OCI-LY3 (cell line): ENCODE measurements at regions not wholly inside any gene's neighbourhood (a gene's known extent, or its start where the extent isn't known, plus 50 kb on each side); places are given as distances from the start of the nearest gene placed in this dataset.

Source experiments
- CTCF ChIP-seq: fragments of 200-600, 300-600 bp; sonication (generic); IDR thresholded peaks from 2 replicates; pipeline ENCODE4 v1.5.1; 2014; ENCODE audit warnings: antibody characterized with exemption, low read length, low read depth
- EZH2phosphoT487 ChIP-seq: fragments of 200-600 bp; shearing (Covaris generic); IDR thresholded peaks from 2 replicates; pipeline ENCODE4 v1.6.1; 2018; ENCODE audit warnings: antibody characterized with exemption, mixed run types, low read depth

GRCh38 chr9:79779901-79780300 is 208.1 kb downstream of the TLE4 start:
- TF ChIP-seq CTCF (no peak), EZH2phosphoT487 (no peak)
